Astrocyte (in vitro differentiated cells and primary cell): ENCODE measurements at regions not wholly inside any gene's neighbourhood (a gene's known extent, or its start where the extent isn't known, plus 50 kb on each side); places are given as distances from the start of the nearest gene placed in this dataset.

Source experiments
- DNase-seq: peaks from one replicate; pipeline ENCODE4 v3.0.0-alpha.2; 2010; ENCODE audit warnings: low read depth
- FAIRE-seq: peaks from 2 replicates; lab custom pipeline; 2011; peaks lifted over from hg19 to GRCh38; lab: Jason Lieb, UNC
- H2AFZ ChIP-seq: 2 replicates; pipeline ENCODE4 v1.6.0; 2012; ENCODE audit warnings: low read depth, low read length, inconsistent platforms
- H3K27ac ChIP-seq: 2 replicates; pipeline ENCODE4 v1.5.1; 2011; ENCODE audit warnings: low read depth, low read length, inconsistent platforms
- H3K27me3 ChIP-seq: 2 replicates; pipeline ENCODE4 v1.6.0; 2011; ENCODE audit warnings: low read length, inconsistent platforms; ENCODE audit not compliant: insufficient read depth
- H3K36me3 ChIP-seq: 2 replicates; pipeline ENCODE4 v1.5.1; 2011; ENCODE audit warnings: low read length, inconsistent platforms; ENCODE audit not compliant: insufficient read depth
- H3K4me1 ChIP-seq: 2 replicates; pipeline ENCODE4 v1.5.1; 2011; ENCODE audit warnings: low read length, inconsistent platforms; ENCODE audit not compliant: insufficient read depth
- H3K4me2 ChIP-seq: 2 replicates; pipeline ENCODE4 v1.6.0; 2012; ENCODE audit warnings: low read length, inconsistent platforms
- H3K4me3 ChIP-seq: 2 replicates; pipeline ENCODE4 v1.5.1; 2011; ENCODE audit warnings: low read depth, mild to moderate bottlenecking, low read length, inconsistent platforms; ENCODE audit not compliant: insufficient read depth
- H3K79me2 ChIP-seq: 2 replicates; pipeline ENCODE4 v1.6.0; 2012; ENCODE audit warnings: mild to moderate bottlenecking, low read length, inconsistent platforms; ENCODE audit not compliant: insufficient read depth
- H3K9ac ChIP-seq: 2 replicates; pipeline ENCODE4 v1.6.0; 2012; ENCODE audit warnings: mild to moderate bottlenecking, low read length, inconsistent platforms
- H3K9me3 ChIP-seq: 2 replicates; pipeline ENCODE4 v1.5.1; 2012; ENCODE audit warnings: low read depth, mild to moderate bottlenecking, low read length, inconsistent platforms; ENCODE audit not compliant: insufficient read depth
- H4K20me1 ChIP-seq: 2 replicates; pipeline ENCODE4 v1.6.0; 2012; ENCODE audit warnings: low read length, inconsistent platforms; ENCODE audit not compliant: insufficient read depth
- H3K27ac Mint-ChIP-seq: one replicate; pipeline ENCODE4 v1.8.0; 2021; ENCODE audit warnings: mild to moderate bottlenecking, mixed read lengths; ENCODE audit not compliant: unreplicated experiment
- H3K27me3 Mint-ChIP-seq: one replicate; pipeline ENCODE4 v1.8.0; 2021; ENCODE audit warnings: low read depth, mixed read lengths; ENCODE audit not compliant: unreplicated experiment
- H3K36me3 Mint-ChIP-seq: one replicate; pipeline ENCODE4 v1.8.0; 2021; ENCODE audit warnings: low read depth, mixed read lengths; ENCODE audit not compliant: unreplicated experiment
- H3K4me1 Mint-ChIP-seq: one replicate; pipeline ENCODE4 v1.8.0; 2021; ENCODE audit warnings: low read depth, mixed read lengths; ENCODE audit not compliant: unreplicated experiment
- H3K4me3 Mint-ChIP-seq: one replicate; pipeline ENCODE4 v1.8.0; 2021; ENCODE audit warnings: mild to moderate bottlenecking, moderate library complexity, mixed read lengths; ENCODE audit not compliant: unreplicated experiment
- H3K9me3 Mint-ChIP-seq: one replicate; pipeline ENCODE4 v1.8.0; 2021; ENCODE audit warnings: mild to moderate bottlenecking, mixed read lengths; ENCODE audit not compliant: unreplicated experiment
- CTCF ChIP-seq: IDR thresholded peaks from 2 replicates; pipeline ENCODE4 v1.5.1; 2011; ENCODE audit warnings: low read depth, mild to moderate bottlenecking, inconsistent platforms, low read length, moderate library complexity; ENCODE audit not compliant: insufficient read depth
- EZH2 ChIP-seq: IDR thresholded peaks from 2 replicates; pipeline ENCODE4 v1.6.1; 2012; ENCODE audit warnings: mild to moderate bottlenecking, low read length, inconsistent platforms; ENCODE audit not compliant: insufficient read depth

- H3K4me2 ChIP-seq, result no peak overlapping the region
- FAIRE-seq (no peak), DNase-seq (no peak)
- no peaks in the 10 kb centered on the region for H3K4me1 ChIP-seq
- H3K4me3 Mint-ChIP-seq, result no peak overlapping the region
- no peak overlapping the region for H3K9ac ChIP-seq
- H3K36me3 Mint-ChIP-seq, result no peaks in the 10 kb centered on the region
- H3K4me1 Mint-ChIP-seq, result no peaks in the 10 kb centered on the region
- no peak overlapping the region for H2AFZ ChIP-seq
- no peaks in the 10 kb centered on the region for H3K27me3 Mint-ChIP-seq
- H3K9me3 Mint-ChIP-seq, result peaks cover 3% of the 10 kb centered on the region
- H4K20me1 ChIP-seq, result no peaks in the 10 kb centered on the region
- H3K9me3 ChIP-seq, result no peaks in the 10 kb centered on the region
- no peak overlapping the region for H3K27ac ChIP-seq
- no peaks in the 10 kb centered on the region for H3K27me3 ChIP-seq
- no peaks in the 10 kb centered on the region for H3K79me2 ChIP-seq
- no peaks in the 10 kb centered on the region for H3K36me3 ChIP-seq
- TF ChIP-seq CTCF, result no peak
- no peak for TF ChIP-seq EZH2
- H3K4me3 ChIP-seq, result no peak overlapping the region
- no peak overlapping the region for H3K27ac Mint-ChIP-seq
These were observed 404.7 kb downstream of the ARL4A start for GRCh38 chr7:13091974-13092707.

DNA sequence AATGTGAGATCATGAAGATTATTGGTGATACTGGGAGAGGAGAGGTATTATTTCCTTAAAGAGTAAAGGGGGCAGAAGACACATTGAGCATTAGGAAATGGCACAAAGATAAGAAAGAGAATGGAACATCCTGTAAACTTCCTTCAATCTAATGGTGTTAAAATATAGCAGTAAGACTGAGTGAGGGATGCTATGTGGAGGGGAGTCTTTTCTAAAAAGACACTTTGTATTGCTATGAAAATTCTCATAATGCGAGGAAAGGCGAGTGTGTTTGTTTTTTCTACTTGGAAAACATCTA lies 405.2 kb downstream of the ARL4A start:
- Histone ChIP-seq H3K4me2 (no peak overlapping the region), H3K36me3 (no peaks in the 10 kb centered on the region), H3K79me2 (no peaks in the 10 kb centered on the region), H4K20me1 (no peaks in the 10 kb centered on the region), H3K27me3 (no peaks in the 10 kb centered on the region), H3K4me1 (no peaks in the 10 kb centered on the region), H3K27ac (no peak overlapping the region), H3K9me3 (no peaks in the 10 kb centered on the region), H3K9ac (no peak overlapping the region), H2AFZ (no peak overlapping the region), H3K4me3 (no peak overlapping the region)
- Mint-ChIP-seq H3K4me3 (no peak overlapping the region), H3K9me3 (peaks cover under 1% of the 10 kb centered on the region), H3K4me1 (no peaks in the 10 kb centered on the region), H3K36me3 (no peaks in the 10 kb centered on the region), H3K27ac (no peak overlapping the region), H3K27me3 (no peaks in the 10 kb centered on the region)
- DNase-seq, result no peak
- no peak for FAIRE-seq
- TF ChIP-seq CTCF, result no peak
- TF ChIP-seq EZH2, result no peak

GRCh38 chr7:13093160-13093559 lies 405.7 kb downstream of the ARL4A start:
- H3K9me3 Mint-ChIP-seq, result no peaks in the 10 kb centered on the region
- Histone ChIP-seq H3K27me3 (no peaks in the 10 kb centered on the region), H2AFZ (no peak overlapping the region), H3K4me2 (no peak overlapping the region), H3K4me1 (no peaks in the 10 kb centered on the region), H3K27ac (no peak overlapping the region), H3K79me2 (no peaks in the 10 kb centered on the region), H3K36me3 (no peaks in the 10 kb centered on the region), H3K9me3 (no peaks in the 10 kb centered on the region), H3K4me3 (no peak overlapping the region), H4K20me1 (no peaks in the 10 kb centered on the region), H3K9ac (no peak overlapping the region)
- H3K36me3 Mint-ChIP-seq, result no peaks in the 10 kb centered on the region
- H3K4me3 Mint-ChIP-seq, result no peak overlapping the region
- no peaks in the 10 kb centered on the region for H3K27me3 Mint-ChIP-seq
- DNase-seq (no peak), FAIRE-seq (no peak)
- no peak overlapping the region for H3K27ac Mint-ChIP-seq
- TF ChIP-seq EZH2, result no peak
- no peak for TF ChIP-seq CTCF
- no peaks in the 10 kb centered on the region for H3K4me1 Mint-ChIP-seq
